Caco-2 (cell line): ENCODE measurements at regions not wholly inside any gene's neighbourhood (a gene's known extent, or its start where the extent isn't known, plus 50 kb on each side); places are given as distances from the start of the nearest gene placed in this dataset.

Source experiments
- BruUV-seq: library from RNA; stranded (reverse); fragments of 400-500 nt; replicated peaks from 2 replicates; lab custom pipeline; 2021; lab: Mats Ljungman, UMichigan
- CTCF ChIA-PET: fragments of 300-600 bp; sonication (Branson Sonifier 250); formaldehyde crosslinking; loops from one replicate; lab custom pipeline; 2022; ENCODE audit warnings: antibody characterized with exemption; lab: Charles Lee
- POLR2A ChIA-PET: fragments of 300-600 bp; sonication (Branson Sonifier 250); formaldehyde crosslinking; loops from one replicate; lab custom pipeline; 2022; ENCODE audit warnings: antibody characterized with exemption; lab: Charles Lee
- DNase-seq, 2 experiments: peaks; one replicate each; pipeline versions ENCODE4 v3.0.0 to v3.0.0-alpha.2; 2020 to 2022
- H3K27me3 ChIP-seq: replicated peaks from 2 replicates; pipeline ENCODE4 v1.6.0; 2011; ENCODE audit warnings: low read length; ENCODE audit not compliant: control insufficient read depth, insufficient read depth
- H3K36me3 ChIP-seq: 2 replicates; pipeline ENCODE4 v1.5.1; 2011; ENCODE audit warnings: low read length; ENCODE audit not compliant: control insufficient read depth, insufficient read depth
- H3K4me1 ChIP-seq: fragments of 250-450 bp; sonication (Bioruptor Pico); 2 replicates; pipeline ENCODE4 v1.5.1; 2020; ENCODE audit warnings: mild to moderate bottlenecking
- H3K4me3 ChIP-seq: 2 replicates; pipeline ENCODE4 v1.5.1; 2011; ENCODE audit warnings: low read depth, mild to moderate bottlenecking, control low read depth, low read length
- H3K9me3 ChIP-seq: fragments of 250-450 bp; sonication (Bioruptor Pico); 2 replicates; pipeline ENCODE4 v1.5.1; 2020; ENCODE audit warnings: mild to moderate bottlenecking, moderate library complexity
- H3K27ac Mint-ChIP-seq: one replicate; pipeline ENCODE4 v1.8.0; 2022; ENCODE audit warnings: mixed read lengths; ENCODE audit not compliant: unreplicated experiment
- H3K27me3 Mint-ChIP-seq: one replicate; pipeline ENCODE4 v1.8.0; 2022; ENCODE audit warnings: mixed read lengths; ENCODE audit not compliant: insufficient read depth, unreplicated experiment
- H3K36me3 Mint-ChIP-seq: one replicate; pipeline ENCODE4 v1.8.0; 2022; ENCODE audit warnings: mild to moderate bottlenecking, mixed read lengths; ENCODE audit not compliant: insufficient read depth, unreplicated experiment
- H3K4me1 Mint-ChIP-seq: one replicate; pipeline ENCODE4 v1.8.0; 2022; ENCODE audit warnings: low read depth, mixed read lengths; ENCODE audit not compliant: unreplicated experiment
- H3K4me3 Mint-ChIP-seq: one replicate; pipeline ENCODE4 v1.8.0; 2022; ENCODE audit warnings: mild to moderate bottlenecking, moderate library complexity, mixed read lengths; ENCODE audit not compliant: unreplicated experiment
- H3K9me3 Mint-ChIP-seq: one replicate; pipeline ENCODE4 v1.8.0; 2022; ENCODE audit warnings: mixed read lengths; ENCODE audit not compliant: unreplicated experiment
- intact Hi-C: fragments of 100-400 bp; cut with micrococcal nuclease; formaldehyde crosslinking; loops from one replicate; pipeline ENCODE4 v1.10.0; 2022; ENCODE audit not compliant: unreplicated experiment
- TF ChIP-seq, protein P1 (sequence below), 2 experiments: fragments of 200-600 bp in 1 of 2; IDR thresholded peaks; 1 replicate in 1 of 2; 2 replicates in 1 of 2; pipeline versions ENCODE4 v1.5.1 to v1.8.0; 2011 to 2022; ENCODE audit warnings: antibody characterized with exemption in 1 of 2, control low read depth in 1 of 2, inconsistent platforms in 1 of 2, low read depth in 1 of 2, low read length in 1 of 2, mild to moderate bottlenecking in 1 of 2, moderate library complexity in 1 of 2; ENCODE audit not compliant: insufficient read depth in 1 of 2, severe bottlenecking in 1 of 2, unreplicated experiment in 1 of 2

DNA sequence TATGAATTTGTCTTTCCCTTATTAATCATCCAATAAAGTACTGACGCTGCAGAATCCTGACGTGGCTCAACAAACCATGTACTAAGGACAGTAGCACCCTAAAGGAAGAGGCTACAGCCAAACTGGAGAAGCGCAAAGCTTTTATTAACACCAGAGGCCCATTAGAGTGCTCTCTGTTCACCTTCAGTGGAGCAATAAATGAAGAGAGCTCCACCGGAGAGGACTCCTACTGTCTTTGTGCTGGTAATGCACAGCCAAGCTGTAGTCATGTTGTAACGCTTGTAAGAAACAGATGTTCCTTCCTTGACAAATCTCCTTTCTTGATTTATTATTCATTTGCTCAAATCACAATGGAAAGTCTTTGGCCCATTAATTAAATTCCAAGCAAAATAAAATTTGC is 220.7 kb upstream of the RRP15 start:
- CTCF ChIA-PET, result no interaction called here
- H3K9me3 Mint-ChIP-seq, result no peaks in the 10 kb centered on the region

DNA sequence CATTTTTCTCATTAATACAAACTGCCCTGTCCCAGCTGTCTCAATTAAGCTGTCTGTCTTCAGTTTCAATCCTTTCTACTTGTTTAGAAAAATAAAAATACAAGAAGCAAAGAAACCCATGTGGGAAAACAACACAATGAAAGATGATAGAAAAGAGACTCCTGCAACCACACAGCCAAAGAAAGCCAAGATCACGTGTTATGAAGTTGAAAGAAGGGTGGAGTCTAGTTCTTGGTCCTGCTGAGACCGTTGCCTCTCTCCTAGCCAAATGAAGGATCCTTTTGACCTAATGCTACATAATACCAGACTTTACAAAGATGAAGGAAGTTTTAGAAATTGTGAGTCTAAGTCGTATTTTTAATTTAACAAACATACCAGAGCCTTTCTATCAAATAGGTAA is 218.8 kb upstream of the RRP15 start:
- no TSS peak for BruUV-seq
- Mint-ChIP-seq H3K4me3 (no peak overlapping the region), H3K27me3 (peaks cover 3% of the 10 kb centered on the region), H3K9me3 (no peaks in the 10 kb centered on the region), H3K36me3 (no peaks in the 10 kb centered on the region), H3K4me1 (no peaks in the 10 kb centered on the region), H3K27ac (no peak overlapping the region)
- Histone ChIP-seq H3K4me3 (no peak overlapping the region), H3K9me3 (no peaks in the 10 kb centered on the region), H3K36me3 (no peaks in the 10 kb centered on the region), H3K27me3 (no peaks in the 10 kb centered on the region), H3K4me1 (no peaks in the 10 kb centered on the region)
- DNase-seq, result no peak
- TF ChIP-seq, protein P1, sequence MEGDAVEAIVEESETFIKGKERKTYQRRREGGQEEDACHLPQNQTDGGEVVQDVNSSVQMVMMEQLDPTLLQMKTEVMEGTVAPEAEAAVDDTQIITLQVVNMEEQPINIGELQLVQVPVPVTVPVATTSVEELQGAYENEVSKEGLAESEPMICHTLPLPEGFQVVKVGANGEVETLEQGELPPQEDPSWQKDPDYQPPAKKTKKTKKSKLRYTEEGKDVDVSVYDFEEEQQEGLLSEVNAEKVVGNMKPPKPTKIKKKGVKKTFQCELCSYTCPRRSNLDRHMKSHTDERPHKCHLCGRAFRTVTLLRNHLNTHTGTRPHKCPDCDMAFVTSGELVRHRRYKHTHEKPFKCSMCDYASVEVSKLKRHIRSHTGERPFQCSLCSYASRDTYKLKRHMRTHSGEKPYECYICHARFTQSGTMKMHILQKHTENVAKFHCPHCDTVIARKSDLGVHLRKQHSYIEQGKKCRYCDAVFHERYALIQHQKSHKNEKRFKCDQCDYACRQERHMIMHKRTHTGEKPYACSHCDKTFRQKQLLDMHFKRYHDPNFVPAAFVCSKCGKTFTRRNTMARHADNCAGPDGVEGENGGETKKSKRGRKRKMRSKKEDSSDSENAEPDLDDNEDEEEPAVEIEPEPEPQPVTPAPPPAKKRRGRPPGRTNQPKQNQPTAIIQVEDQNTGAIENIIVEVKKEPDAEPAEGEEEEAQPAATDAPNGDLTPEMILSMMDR (IDR thresholded peaks at IDR 0.05; ENCODE audit: insufficient read depth in 1 of 2, low read depth in 1 of 2, low read length in 1 of 2, severe bottlenecking in 1 of 2, unreplicated experiment in 1 of 2), result no peak
- CTCF ChIA-PET, result no interaction called here
- intact Hi-C loops, result no loop called here
- POLR2A ChIA-PET, result no interaction called here

More for the DNA sequence above, 220.7 kb upstream of the RRP15 start:
- Histone ChIP-seq H3K4me1 (no peaks in the 10 kb centered on the region), H3K27me3 (no peaks in the 10 kb centered on the region), H3K36me3 (no peaks in the 10 kb centered on the region), H3K4me3 (no peak overlapping the region), H3K9me3 (no peaks in the 10 kb centered on the region)
- BruUV-seq, result no TSS peak
- TF ChIP-seq, protein P1 (IDR thresholded peaks at IDR 0.05; ENCODE audit: insufficient read depth in 1 of 2, low read depth in 1 of 2, low read length in 1 of 2, severe bottlenecking in 1 of 2, unreplicated experiment in 1 of 2), result no peak
- H3K4me3 Mint-ChIP-seq, result no peak overlapping the region
- no peaks in the 10 kb centered on the region for H3K36me3 Mint-ChIP-seq
- H3K4me1 Mint-ChIP-seq, result no peaks in the 10 kb centered on the region
- no peak for DNase-seq
- intact Hi-C loops, result no loop called here
- H3K27me3 Mint-ChIP-seq, result peaks cover 3% of the 10 kb centered on the region
- POLR2A ChIA-PET, result no interaction called here
- no peak overlapping the region for H3K27ac Mint-ChIP-seq

DNA sequence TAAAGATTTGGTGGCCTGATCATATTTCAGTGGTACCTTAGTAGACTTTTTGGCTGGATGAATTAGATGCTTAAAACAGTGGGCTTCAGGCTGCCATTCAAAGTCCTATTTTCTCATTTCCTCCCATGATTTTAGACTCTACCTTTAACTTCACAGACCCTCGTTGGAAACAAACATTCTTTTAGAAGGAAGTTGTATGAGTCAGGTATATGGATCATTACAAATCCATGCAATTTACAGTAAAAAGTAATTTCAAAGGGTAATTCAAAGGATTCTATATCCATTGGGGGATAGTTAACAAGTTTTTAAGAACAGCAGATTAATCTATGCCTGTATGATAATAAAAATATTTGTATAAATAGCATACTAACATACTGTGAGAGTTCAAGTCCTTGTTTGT is 216.9 kb upstream of the RRP15 start:
- intact Hi-C loops, result no loop called here
- no peak overlapping the region for H3K4me3 Mint-ChIP-seq
- no peak overlapping the region for H3K27ac Mint-ChIP-seq
- Histone ChIP-seq H3K9me3 (no peaks in the 10 kb centered on the region), H3K4me3 (no peak overlapping the region), H3K27me3 (no peaks in the 10 kb centered on the region), H3K36me3 (no peaks in the 10 kb centered on the region), H3K4me1 (no peaks in the 10 kb centered on the region)
- no peaks in the 10 kb centered on the region for H3K9me3 Mint-ChIP-seq
- H3K36me3 Mint-ChIP-seq, result no peaks in the 10 kb centered on the region
- ChIA-PET CTCF (no interaction called here), POLR2A (no interaction called here)
- H3K27me3 Mint-ChIP-seq, result no peaks in the 10 kb centered on the region
- H3K4me1 Mint-ChIP-seq, result no peaks in the 10 kb centered on the region
- no TSS peak for BruUV-seq
- no peak for DNase-seq
- TF ChIP-seq, protein P1 (IDR thresholded peaks at IDR 0.05; ENCODE audit: insufficient read depth in 1 of 2, low read depth in 1 of 2, low read length in 1 of 2, severe bottlenecking in 1 of 2, unreplicated experiment in 1 of 2), result no peak
